Thyroid gland (tissue), 4 donors: ENCODE measurements at regions not wholly inside any gene's neighbourhood (a gene's known extent, or its start where the extent isn't known, plus 50 kb on each side); places are given as distances from the start of the nearest gene placed in this dataset.

Source experiments
- CTCF ChIP-seq, 6 experiments: fragments of 200-600 bp in 3 of 6; fragments of 450-650 bp in 3 of 6; sonication (generic) in 3 of 6; IDR thresholded peaks; one replicate each; pipeline ENCODE4 v1.5.1; 2016 to 2019; ENCODE audit warnings: antibody characterized with exemption in 6 of 6, mild to moderate bottlenecking in 2 of 6, inconsistent platforms in 1 of 6, moderate library complexity in 1 of 6
- POLR2A ChIP-seq, 2 donors: fragments of 450-650 bp; IDR thresholded peaks; one replicate each; pipeline ENCODE4 v1.6.1; 2017; ENCODE audit warnings: antibody characterized with exemption in 2 of 2, mild to moderate bottlenecking in 2 of 2, moderate library complexity in 1 of 2

GRCh38 chr2:70357684-70358071, 55.8 kb upstream of the FAM136A start:
- TF ChIP-seq CTCF (IDR thresholded peaks at IDR 0.05): no peak
- TF ChIP-seq POLR2A (IDR thresholded peaks at IDR 0.05): no peak
